OCI-LY3 (cell line): ENCODE measurements at regions not wholly inside any gene's neighbourhood (a gene's known extent, or its start where the extent isn't known, plus 50 kb on each side); places are given as distances from the start of the nearest gene placed in this dataset.

Source experiments
- EZH2phosphoT487 ChIP-seq: fragments of 200-600 bp; shearing (Covaris generic); IDR thresholded peaks from 2 replicates; pipeline ENCODE4 v1.6.1; 2018; ENCODE audit warnings: antibody characterized with exemption, mixed run types, low read depth
- TF ChIP-seq, protein P1 (sequence below): fragments of 200-600, 300-600 bp; sonication (generic); IDR thresholded peaks from 2 replicates; pipeline ENCODE4 v1.5.1; 2014; ENCODE audit warnings: antibody characterized with exemption, low read length, low read depth

GRCh38 chr5:159406571-159406970 is 76.3 kb upstream of the IL12B start:
- TF ChIP-seq, protein P1, sequence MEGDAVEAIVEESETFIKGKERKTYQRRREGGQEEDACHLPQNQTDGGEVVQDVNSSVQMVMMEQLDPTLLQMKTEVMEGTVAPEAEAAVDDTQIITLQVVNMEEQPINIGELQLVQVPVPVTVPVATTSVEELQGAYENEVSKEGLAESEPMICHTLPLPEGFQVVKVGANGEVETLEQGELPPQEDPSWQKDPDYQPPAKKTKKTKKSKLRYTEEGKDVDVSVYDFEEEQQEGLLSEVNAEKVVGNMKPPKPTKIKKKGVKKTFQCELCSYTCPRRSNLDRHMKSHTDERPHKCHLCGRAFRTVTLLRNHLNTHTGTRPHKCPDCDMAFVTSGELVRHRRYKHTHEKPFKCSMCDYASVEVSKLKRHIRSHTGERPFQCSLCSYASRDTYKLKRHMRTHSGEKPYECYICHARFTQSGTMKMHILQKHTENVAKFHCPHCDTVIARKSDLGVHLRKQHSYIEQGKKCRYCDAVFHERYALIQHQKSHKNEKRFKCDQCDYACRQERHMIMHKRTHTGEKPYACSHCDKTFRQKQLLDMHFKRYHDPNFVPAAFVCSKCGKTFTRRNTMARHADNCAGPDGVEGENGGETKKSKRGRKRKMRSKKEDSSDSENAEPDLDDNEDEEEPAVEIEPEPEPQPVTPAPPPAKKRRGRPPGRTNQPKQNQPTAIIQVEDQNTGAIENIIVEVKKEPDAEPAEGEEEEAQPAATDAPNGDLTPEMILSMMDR, result no peak
- TF ChIP-seq EZH2phosphoT487, result no peak
